ENCODE measurements at regions not wholly inside any gene's neighbourhood (a gene's known extent, or its start where the extent isn't known, plus 50 kb on each side); places are given as distances from the start of the nearest gene placed in this dataset. TPM values are rescaled to one million over a fixed set of nuclear protein-coding genes. Genes with fewer than 3 reads are reported as not detected.

Small RNA genes in the stretch of these regions (small RNA-seq; reads per million reads assigned to genes)
- gene AC138649.4 (ENCODE audit: insufficient read depth) (not detected), gene RN7SL495P (ENCODE audit: insufficient read depth) (not detected)

Data from H1 (cell line).